ENCODE measurements at regions not wholly inside any gene's neighbourhood (a gene's known extent, or its start where the extent isn't known, plus 50 kb on each side); places are given as distances from the start of the nearest gene placed in this dataset.

DNA sequence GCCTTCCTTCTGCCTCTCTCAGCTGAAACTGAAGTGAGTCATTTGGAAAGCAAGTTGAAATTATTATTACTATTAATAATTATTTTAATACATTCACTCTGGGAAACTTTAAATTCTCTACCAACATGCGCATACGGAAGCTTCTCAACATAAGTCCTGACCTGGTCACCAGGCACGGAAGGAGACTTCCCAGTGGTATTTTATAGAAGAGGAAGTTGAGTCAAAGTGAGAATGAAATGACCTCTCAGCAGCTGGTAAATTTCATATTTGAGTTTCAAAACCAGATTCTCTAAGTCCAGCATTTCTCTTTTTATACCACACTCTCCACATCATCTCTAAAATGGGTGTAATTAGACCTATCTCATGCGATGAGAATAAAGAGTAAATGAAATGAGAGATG is 747.4 kb downstream of the VRK1 start:
- no peak for DNase-seq (ENCODE audit: low spot score in 2 of 2)
- no peak overlapping the region for H3K4me3 ChIP-seq
- WGBS, 2 donors, result 71 to 85% methylated on average over 4 of the region's 4 CpGs
- H3K27me3 ChIP-seq, result no peaks in the 10 kb centered on the region
- H3K36me3 ChIP-seq, result no peaks in the 10 kb centered on the region
- H3K27ac ChIP-seq, result no peak overlapping the region
- peak in 1 of 2 donors; percentile 19 for TF ChIP-seq EP300 (IDR thresholded peaks at IDR 0.05)
- no peak for TF ChIP-seq POLR2A (IDR thresholded peaks at IDR 0.05)
- H3K4me1 ChIP-seq, result no peaks in the 10 kb centered on the region
- no peaks in the 10 kb centered on the region for H3K9me3 ChIP-seq

GRCh38 chr14:97546491-97547230 is 749.5 kb downstream of the VRK1 start:
- Histone ChIP-seq H3K36me3 (no peaks in the 10 kb centered on the region), H3K27ac (no peak overlapping the region), H3K4me1 (no peaks in the 10 kb centered on the region), H3K9me3 (no peaks in the 10 kb centered on the region), H3K4me3 (no peak overlapping the region), H3K27me3 (no peaks in the 10 kb centered on the region)
- 89 to 91% methylated on average over 20 of the region's 20 CpGs for WGBS, 2 donors
- DNase-seq (ENCODE audit: low spot score in 2 of 2), result no peak
- no peak for TF ChIP-seq CTCF (IDR thresholded peaks at IDR 0.05)
- no peak for TF ChIP-seq EP300 (IDR thresholded peaks at IDR 0.05)
- no peak for TF ChIP-seq POLR2A (IDR thresholded peaks at IDR 0.05)

DNA sequence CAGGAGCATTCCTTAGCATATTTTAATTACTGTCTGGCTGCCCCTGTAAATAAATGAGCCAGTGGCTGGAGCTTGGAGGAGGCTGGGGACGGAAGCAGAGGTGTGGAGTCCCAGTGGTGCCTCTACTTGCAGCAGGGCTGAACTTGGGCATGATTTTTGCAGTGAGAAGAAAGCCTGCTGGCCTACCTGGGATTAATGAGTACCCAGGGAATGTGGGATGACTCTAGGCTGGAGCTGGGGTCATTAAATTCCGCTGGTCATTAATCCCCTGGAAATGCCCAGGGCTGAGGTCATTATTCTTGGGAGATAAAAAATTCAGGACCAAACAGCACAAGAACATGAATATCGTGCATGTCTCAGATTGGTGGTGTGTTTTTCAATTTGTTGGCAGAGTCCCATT is 753.3 kb downstream of the VRK1 start:
- Histone ChIP-seq H3K4me3 (no peak overlapping the region), H3K27me3 (no peaks in the 10 kb centered on the region), H3K9me3 (no peaks in the 10 kb centered on the region), H3K4me1 (no peaks in the 10 kb centered on the region), H3K36me3 (no peaks in the 10 kb centered on the region), H3K27ac (no peak overlapping the region)
- no peak for TF ChIP-seq POLR2A (IDR thresholded peaks at IDR 0.05)
- DNase-seq (ENCODE audit: low spot score in 2 of 2), result no peak
- 51 to 67% methylated on average over 3 of the region's 3 CpGs for WGBS, 2 donors

- Histone ChIP-seq H3K27ac (no peak overlapping the region), H3K4me3 (no peak overlapping the region), H3K27me3 (no peaks in the 10 kb centered on the region), H3K4me1 (no peaks in the 10 kb centered on the region), H3K9me3 (peaks cover 0 to under 1% (median 0%) of the 10 kb centered on the region in 4 donors), H3K36me3 (no peaks in the 10 kb centered on the region)
- no peak for TF ChIP-seq EP300 (IDR thresholded peaks at IDR 0.05)
- no peak for TF ChIP-seq CTCF (IDR thresholded peaks at IDR 0.05)
- TF ChIP-seq POLR2A (IDR thresholded peaks at IDR 0.05), result no peak
- DNase-seq (ENCODE audit: low spot score in 2 of 2), result no peak
- 74 to 75% methylated on average over 4 of the region's 4 CpGs for WGBS, 2 donors
Measured at GRCh38 chr14:97554597-97554996, 757.4 kb downstream of the VRK1 start.

DNA sequence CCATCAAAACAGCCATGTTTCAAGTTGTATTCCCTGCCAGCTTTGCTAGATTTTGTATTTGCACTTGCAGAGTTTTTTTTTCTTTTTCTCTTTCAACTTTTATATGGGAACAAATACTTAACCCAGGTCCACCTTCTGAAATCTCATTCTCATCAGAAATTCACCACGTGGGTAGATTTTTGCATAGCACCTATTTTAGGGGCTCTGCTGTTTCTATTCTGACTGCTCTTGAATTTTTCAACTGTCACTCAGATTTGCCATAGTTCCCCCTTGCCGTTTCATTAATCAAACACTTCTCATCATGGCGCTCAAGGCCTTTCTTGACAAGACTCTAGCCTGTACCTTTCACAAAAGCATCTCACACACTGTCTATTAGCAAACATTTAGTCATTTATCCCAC is 767.2 kb downstream of the VRK1 start:
- H3K4me3 ChIP-seq, result no peak overlapping the region
- WGBS, 2 donors, result 69 to 72% methylated on average over 3 of the region's 3 CpGs
- peaks cover 0 to 6% (median 0%) of the 10 kb centered on the region in 4 donors for H3K9me3 ChIP-seq
- no peaks in the 10 kb centered on the region for H3K36me3 ChIP-seq
- TF ChIP-seq EP300 (IDR thresholded peaks at IDR 0.05) (no peak), CTCF (IDR thresholded peaks at IDR 0.05) (no peak), POLR2A (IDR thresholded peaks at IDR 0.05) (no peak)
- H3K27me3 ChIP-seq, result no peaks in the 10 kb centered on the region
- no peak for DNase-seq (ENCODE audit: low spot score in 2 of 2)
- no peak overlapping the region for H3K27ac ChIP-seq
- no peaks in the 10 kb centered on the region for H3K4me1 ChIP-seq

GRCh38 chr14:97571201-97571600 is 774.0 kb downstream of the VRK1 start:
- no peak for DNase-seq (ENCODE audit: low spot score in 2 of 2)
- H3K9me3 ChIP-seq, result peaks cover 0 to 10% (median 0%) of the 10 kb centered on the region in 4 donors
- H3K27ac ChIP-seq, result no peak overlapping the region
- no peaks in the 10 kb centered on the region for H3K27me3 ChIP-seq
- H3K4me3 ChIP-seq, result no peak overlapping the region
- H3K36me3 ChIP-seq, result no peaks in the 10 kb centered on the region
- no peaks in the 10 kb centered on the region for H3K4me1 ChIP-seq
- 89 to 95% methylated on average over 5 of the region's 5 CpGs for WGBS, 2 donors
- TF ChIP-seq CTCF (IDR thresholded peaks at IDR 0.05), result no peak
- no peak for TF ChIP-seq EP300 (IDR thresholded peaks at IDR 0.05)
- TF ChIP-seq POLR2A (IDR thresholded peaks at IDR 0.05), result no peak
